GM19452 (cell line): ENCODE measurements at regions not wholly inside any gene's neighbourhood (a gene's known extent, or its start where the extent isn't known, plus 50 kb on each side); places are given as distances from the start of the nearest gene placed in this dataset.
"Not testable (repeated sequence)": the region's sequence is repeated elsewhere in the genome, so short reads cannot be mapped to it uniquely, and the experiment has no call there.

Experiments used
- ATAC-seq: cut with Tn5 transposase; IDR thresholded peaks from one replicate; pipeline ENCODE4 v1.9.1; 2021; ENCODE audit not compliant: unreplicated experiment

GRCh38 chr16:59920054-59920453, 1185.9 kb upstream of the GOT2 start:
- no peak for ATAC-seq

GRCh38 chr16:59913666-59914065, 1179.5 kb upstream of the GOT2 start:
- ATAC-seq, result no peak

- no peak for ATAC-seq
Observed at GRCh38 chr16:59909262-59909661, 1175.1 kb upstream of the GOT2 start.

GRCh38 chr16:59907611-59908010, 1173.5 kb upstream of the GOT2 start:
- no peak for ATAC-seq

- no peak for ATAC-seq
Observed at GRCh38 chr16:59905606-59906005, 1171.5 kb upstream of the GOT2 start.

- ATAC-seq, result no peak
Observed at GRCh38 chr16:59905131-59905530, 1171.0 kb upstream of the GOT2 start.

GRCh38 chr16:59899940-59900339, 1165.8 kb upstream of the GOT2 start:
- ATAC-seq, result no peak

- no peak for ATAC-seq
Observed at GRCh38 chr16:59892376-59892775, 1158.3 kb upstream of the GOT2 start.

GRCh38 chr16:59887856-59888255, 1153.7 kb upstream of the GOT2 start:
- no peak for ATAC-seq

- ATAC-seq, result no peak
Observed at GRCh38 chr16:59886021-59886420, 1151.9 kb upstream of the GOT2 start.

GRCh38 chr16:59881376-59881775, 1147.3 kb upstream of the GOT2 start:
- no peak for ATAC-seq

GRCh38 chr16:59880611-59881010, 1146.5 kb upstream of the GOT2 start:
- no peak for ATAC-seq

GRCh38 chr16:59878999-59879398, 1144.9 kb upstream of the GOT2 start:
- no peak for ATAC-seq

- no peak for ATAC-seq
Observed at GRCh38 chr16:59878479-59878878, 1144.4 kb upstream of the GOT2 start.

- ATAC-seq, result no peak
Observed at GRCh38 chr16:59864981-59865666, 1131.0 kb upstream of the GOT2 start.

GRCh38 chr16:59859676-59860402, 1125.7 kb upstream of the GOT2 start:
- ATAC-seq, result no peak

- ATAC-seq, result no peak
Observed at GRCh38 chr16:59854846-59855439, 1120.8 kb upstream of the GOT2 start.

- ATAC-seq, result no peak
Observed at GRCh38 chr16:59849716-59850115, 1115.6 kb upstream of the GOT2 start.

- ATAC-seq, result no peak
Observed at GRCh38 chr16:59848296-59848695, 1114.2 kb upstream of the GOT2 start.

GRCh38 chr16:59840169-59840568, 1106.1 kb upstream of the GOT2 start:
- no peak for ATAC-seq

GRCh38 chr16:59826767-59827166, 1092.7 kb upstream of the GOT2 start:
- ATAC-seq, result no peak

- ATAC-seq, result not testable (repeated sequence)
Observed at GRCh38 chr16:59809488-59809887, 1075.4 kb upstream of the GOT2 start.
